Heart left ventricle (tissue), 13 donors: ENCODE measurements at regions not wholly inside any gene's neighbourhood (a gene's known extent, or its start where the extent isn't known, plus 50 kb on each side); places are given as distances from the start of the nearest gene placed in this dataset.

ENCODE experiments used
- CTCF ChIP-seq, 12 donors: fragments of 200-600 bp; sonication (generic) in 4 of 12; IDR thresholded peaks; one replicate each; pipeline versions ENCODE4 v1.5.0 to v1.8.0; 2018 to 2022; ENCODE audit warnings: antibody characterized with exemption in 12 of 12, mild to moderate bottlenecking in 5 of 12
- POLR2A ChIP-seq, 2 donors: fragments of 450-650 bp; IDR thresholded peaks; one replicate each; pipeline ENCODE4 v1.6.1; 2017; ENCODE audit warnings: antibody characterized with exemption in 2 of 2, mild to moderate bottlenecking in 2 of 2, moderate library complexity in 2 of 2
- donor health status: ischemic (EF 13 %, LVEDD 7.1; RV severe dilation, severe dysfunction).
- donor health status: DM: no; HTN: yes; CAD: no.
- donor health status: DM: no; HTN: no; CAD: no.
- donor health status: ischemic (EF 25% LVEDD 6.9; RV normal size, moderate dysfunction).
- donor health status: ischemic (EF 25% LVEDD 5.7; RV mildly dilated, moderate dysfunction).
- donor health status: ischemic (EF 35%, LVEDD 5.7; RV mildly dilated, moderate dysfunction).
- donor health status: nonischemic (EF 11% LVEDD 7.7; RV severe dilation, severe dysfunction).
- donor health status: DM: yes; HTN: yes; CAD: no.
- donor health status: PGD.
- donor health status: ischemic (EF 29% LVEDD 5.4; RV normal size, mild dysfunction).
- donor health status: nonischemic (EF 23%, LVEDD 6.1; RV moderate dilation, normal function).

DNA sequence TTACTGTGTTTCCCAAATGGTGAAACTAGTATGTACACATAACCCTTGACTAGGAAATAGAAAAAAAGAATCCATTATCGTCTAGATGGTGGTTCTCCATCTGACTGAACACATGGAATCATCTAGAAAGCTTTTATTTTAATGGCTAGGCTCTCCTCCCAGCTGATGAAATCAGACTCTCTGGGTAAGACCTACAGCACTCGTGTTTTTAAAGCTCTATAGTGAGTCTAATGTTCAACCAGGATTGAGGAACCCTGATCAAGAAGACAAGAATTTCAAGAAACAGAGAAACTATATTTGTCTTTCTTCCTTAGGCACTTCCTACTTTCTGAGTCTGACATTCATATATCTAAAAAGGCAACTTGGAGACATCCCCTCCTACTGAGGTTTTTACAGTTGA lies 118.8 kb downstream of the TMCO5A start:
- TF ChIP-seq CTCF (IDR thresholded peaks at IDR 0.05), result no peak
- no peak for TF ChIP-seq POLR2A (IDR thresholded peaks at IDR 0.05)
